GM23338 (cell line): ENCODE measurements at regions not wholly inside any gene's neighbourhood (a gene's known extent, or its start where the extent isn't known, plus 50 kb on each side); places are given as distances from the start of the nearest gene placed in this dataset.

Source experiments
- ATAC-seq: fragments of 200-7000 bp; cut with Tn5 transposase; 3 replicates; pipeline ENCODE4 v1.9.1; 2020
- DNase-seq: peaks from one replicate; pipeline ENCODE4 v3.0.0-alpha.2; 2015; ENCODE audit warnings: low spot score
- H2AFZ ChIP-seq: fragments of 200-600 bp; sonication (generic); 2 replicates; pipeline ENCODE4 v1.8.0; 2016; ENCODE audit warnings: antibody characterized with exemption, mild to moderate bottlenecking, moderate library complexity
- H3F3A ChIP-seq: fragments of 200-600 bp; sonication (generic); replicated peaks from 2 replicates; pipeline ENCODE4 v1.8.0; 2017; ENCODE audit warnings: antibody characterized with exemption, mixed run types, low read depth
- H3K27ac ChIP-seq: fragments of 200-600 bp; sonication (generic); 2 replicates; pipeline ENCODE4 v1.6.1; 2016; ENCODE audit warnings: low read depth
- H3K27me3 ChIP-seq: fragments of 200-600 bp; sonication (generic); 2 replicates; pipeline ENCODE4 v1.8.0; 2016; ENCODE audit warnings: mild to moderate bottlenecking, mixed run types, moderate library complexity; ENCODE audit not compliant: insufficient read depth
- H3K36me3 ChIP-seq: fragments of 200-600 bp; sonication (generic); 2 replicates; pipeline ENCODE4 v1.8.0; 2016; ENCODE audit warnings: mild to moderate bottlenecking; ENCODE audit not compliant: insufficient read depth
- H3K4me1 ChIP-seq: fragments of 200-600 bp; sonication (generic); 2 replicates; pipeline ENCODE4 v1.8.0; 2016; ENCODE audit warnings: mild to moderate bottlenecking, moderate library complexity; ENCODE audit not compliant: insufficient read depth
- H3K4me2 ChIP-seq: fragments of 200-600 bp; sonication (generic); 2 replicates; pipeline ENCODE4 v1.7.1; 2017; ENCODE audit warnings: mixed run types
- H3K4me3 ChIP-seq: fragments of 200-600 bp; sonication (generic); 2 replicates; pipeline ENCODE4 v1.6.1; 2016; ENCODE audit warnings: mixed run types
- H3K79me2 ChIP-seq: fragments of 200-600 bp; sonication (generic); replicated peaks from 2 replicates; pipeline ENCODE4 v1.8.0; 2017; ENCODE audit warnings: mild to moderate bottlenecking; ENCODE audit not compliant: insufficient read depth
- H3K9me2 ChIP-seq: fragments of 200-600 bp; sonication (generic); 2 replicates; pipeline ENCODE4 v1.8.0; 2017; ENCODE audit not compliant: insufficient read depth
- H4K20me1 ChIP-seq: fragments of 200-600 bp; sonication (generic); replicated peaks from 2 replicates; pipeline ENCODE4 v1.8.0; 2017; ENCODE audit warnings: mild to moderate bottlenecking; ENCODE audit not compliant: insufficient read depth
- H3K27ac Mint-ChIP-seq: 2 replicates; pipeline ENCODE4 v1.8.0; 2020; ENCODE audit warnings: inconsistent platforms, mild to moderate bottlenecking, moderate library complexity, mixed read lengths
- H3K27me3 Mint-ChIP-seq: 3 replicates; pipeline ENCODE4 v1.8.0; 2022; ENCODE audit warnings: low read depth, mild to moderate bottlenecking, moderate library complexity, mixed read lengths, inconsistent platforms; ENCODE audit not compliant: insufficient read depth, poor library complexity
- H3K36me3 Mint-ChIP-seq: 3 replicates; pipeline ENCODE4 v1.8.0; 2021; ENCODE audit warnings: low read depth, mild to moderate bottlenecking, inconsistent platforms, moderate library complexity, mixed read lengths
- H3K4me1 Mint-ChIP-seq: 3 replicates; pipeline ENCODE4 v1.8.0; 2020; ENCODE audit warnings: mild to moderate bottlenecking, inconsistent platforms, mixed read lengths
- H3K4me3 Mint-ChIP-seq: 3 replicates; pipeline ENCODE4 v1.8.0; 2021; ENCODE audit warnings: moderate library complexity, mild to moderate bottlenecking, inconsistent platforms, mixed read lengths
- H3K9me3 Mint-ChIP-seq: 3 replicates; pipeline ENCODE4 v1.8.0; 2020; ENCODE audit warnings: moderate library complexity, mild to moderate bottlenecking, inconsistent platforms, mixed read lengths
- CREB1 ChIP-seq: fragments of 250-450 bp; sonication (Bioruptor Pico); IDR thresholded peaks from 2 replicates; pipeline ENCODE4 v1.5.0; 2020; ENCODE audit warnings: low read depth, mild to moderate bottlenecking, moderate library complexity
- CTCF ChIP-seq, 2 experiments: fragments of 200-600 bp in 1 of 2; sonication (generic) in 1 of 2; conservative IDR thresholded peaks; 2 replicates each; pipeline versions ENCODE4 v1.5.1 to v1.6.1; 2016 to 2017; ENCODE audit warnings: antibody characterized with exemption in 2 of 2, low read depth in 2 of 2, mild to moderate bottlenecking in 2 of 2, moderate library complexity in 1 of 2
- ETS1 ChIP-seq: IDR thresholded peaks from 2 replicates; pipeline ENCODE4 v1.6.1; 2016; ENCODE audit warnings: antibody characterized with exemption
- EZH2 ChIP-seq: fragments of 200-600 bp; sonication (generic); IDR thresholded peaks from one replicate; pipeline ENCODE4 v1.8.0; 2017; ENCODE audit warnings: antibody characterized with exemption, mild to moderate bottlenecking, low read depth; ENCODE audit not compliant: unreplicated experiment
- EZH2phosphoT487 ChIP-seq: fragments of 200-600 bp; sonication (generic); IDR thresholded peaks from one replicate; pipeline ENCODE4 v1.8.1; 2018; ENCODE audit warnings: antibody characterized with exemption; ENCODE audit not compliant: unreplicated experiment
- JUNB ChIP-seq: IDR thresholded peaks from one replicate; pipeline ENCODE4 v1.6.1; 2016; ENCODE audit warnings: antibody characterized with exemption; ENCODE audit not compliant: unreplicated experiment
- POLR2AphosphoS5 ChIP-seq: IDR thresholded peaks from 2 replicates; pipeline ENCODE4 v1.6.1; 2016; ENCODE audit warnings: antibody characterized with exemption, low read depth
- REST ChIP-seq: IDR thresholded peaks from one replicate; pipeline ENCODE4 v1.6.1; 2018; ENCODE audit warnings: antibody characterized with exemption; ENCODE audit not compliant: unreplicated experiment
- STAT1 ChIP-seq: IDR thresholded peaks from one replicate; pipeline ENCODE4 v1.6.1; 2016; ENCODE audit warnings: antibody characterized with exemption; ENCODE audit not compliant: unreplicated experiment
- ZNF114 ChIP-seq: fragments of 250-450 bp; sonication (Bioruptor Pico); IDR thresholded peaks from 2 replicates; pipeline ENCODE4 v1.5.0; 2020; ENCODE audit warnings: mild to moderate bottlenecking, moderate library complexity
- ZNF331 ChIP-seq: fragments of 250-450 bp; sonication (Bioruptor Pico); IDR thresholded peaks from 2 replicates; pipeline ENCODE4 v1.5.0; 2020; ENCODE audit warnings: low read depth, mild to moderate bottlenecking, moderate library complexity

DNA sequence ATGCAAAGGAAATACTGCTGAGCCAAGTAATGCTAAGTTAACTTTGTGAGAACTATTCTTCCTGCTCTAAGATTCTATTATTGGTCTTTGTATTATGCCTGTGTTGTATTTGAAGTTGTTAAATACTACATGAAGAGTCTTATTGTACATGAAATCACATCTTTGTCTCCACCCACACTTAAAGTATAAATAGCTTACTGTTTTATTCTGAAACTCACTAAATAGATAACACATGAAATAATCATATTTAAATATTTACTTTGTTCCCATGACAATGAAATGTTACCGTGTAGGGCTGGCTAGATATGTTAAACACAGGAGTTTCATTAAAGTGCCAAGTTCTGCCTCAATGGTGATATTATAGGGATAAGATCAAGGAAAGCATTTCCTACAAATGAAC is 562.1 kb upstream of the ATXN8OS start:
- Histone ChIP-seq H3K79me2 (no peaks in the 10 kb centered on the region), H3K36me3 (no peaks in the 10 kb centered on the region), H3K4me3 (no peak overlapping the region), H2AFZ (no peak overlapping the region), H3K9me2 (no peaks in the 10 kb centered on the region; the same call in 1 of the 2 replicates), H3F3A (no peaks in the 10 kb centered on the region), H3K27ac (no peak overlapping the region), H3K4me2 (no peak overlapping the region), H4K20me1 (no peaks in the 10 kb centered on the region), H3K27me3 (no peaks in the 10 kb centered on the region), H3K4me1 (no peaks in the 10 kb centered on the region)
- no peaks in the 10 kb centered on the region for H3K4me1 Mint-ChIP-seq
- H3K27me3 Mint-ChIP-seq, result no peaks in the 10 kb centered on the region
- H3K27ac Mint-ChIP-seq, result no peak overlapping the region
- H3K9me3 Mint-ChIP-seq, result no peaks in the 10 kb centered on the region
- H3K36me3 Mint-ChIP-seq, result no peaks in the 10 kb centered on the region
- H3K4me3 Mint-ChIP-seq, result no peak overlapping the region
- ATAC-seq, result no peak
- no peak for DNase-seq
- TF ChIP-seq JUNB (no peak), CTCF (conservative IDR thresholded peaks at IDR 0.05; ENCODE audit: low read depth in 2 of 2) (no peak), STAT1 (no peak), REST (no peak), ZNF331 (CRISPR knock-in tag) (no peak), CREB1 (no peak), ZNF114 (CRISPR knock-in tag) (no peak), POLR2AphosphoS5 (no peak), ETS1 (no peak), EZH2 (no peak), EZH2phosphoT487 (no peak)
